Peyer's patch (tissue), 4 donors: ENCODE measurements at regions not wholly inside any gene's neighbourhood (a gene's known extent, or its start where the extent isn't known, plus 50 kb on each side); places are given as distances from the start of the nearest gene placed in this dataset.

Experiments
- DNase-seq, 3 donors: peaks; one replicate each; pipeline ENCODE4 v3.0.0-alpha.2; 2017 to 2019
- H3K27ac ChIP-seq, 4 donors: fragments of 200-600 bp; sonication (generic); one replicate each; pipeline ENCODE4 v1.5.1; 2016 to 2019
- H3K27me3 ChIP-seq, 2 donors: fragments of 200-600 bp; sonication (generic); one replicate each; pipeline ENCODE4 v1.5.1; 2019
- H3K36me3 ChIP-seq, 3 donors: fragments of 200-600 bp; sonication (generic); one replicate each; pipeline ENCODE4 v1.5.1; 2016 to 2019
- H3K4me1 ChIP-seq, 4 donors: fragments of 200-600 bp; sonication (generic); one replicate each; pipeline ENCODE4 v1.5.1; 2016 to 2019
- H3K4me3 ChIP-seq, 4 donors: fragments of 200-600 bp; sonication (generic); 1 replicate in 3 of 4; 2 replicates in 1 of 4; pipeline ENCODE4 v1.5.1; 2016 to 2019; ENCODE audit warnings: mild to moderate bottlenecking in 1 of 4
- H3K9me3 ChIP-seq, 4 donors: fragments of 200-600 bp; sonication (generic); one replicate each; pipeline ENCODE4 v1.5.1; 2016 to 2019; ENCODE audit warnings: mild to moderate bottlenecking in 1 of 4
- CTCF ChIP-seq, 6 experiments: fragments of 450-650 bp in 4 of 6; fragments of 200-600 bp in 2 of 6; sonication (generic) in 1 of 6; IDR thresholded peaks; one replicate each; pipeline ENCODE4 v1.5.1; 2017 to 2019; ENCODE audit warnings: antibody characterized with exemption in 6 of 6, mild to moderate bottlenecking in 3 of 6, moderate library complexity in 1 of 6
- POLR2A ChIP-seq, 2 donors: fragments of 450-650 bp; IDR thresholded peaks; one replicate each; pipeline ENCODE4 v1.5.1; 2017; ENCODE audit warnings: antibody characterized with exemption in 2 of 2, mild to moderate bottlenecking in 2 of 2, moderate library complexity in 2 of 2

- Histone ChIP-seq H3K27me3 (no peaks in the 10 kb centered on the region), H3K27ac (no peak overlapping the region), H3K4me3 (no peak overlapping the region), H3K9me3 (no peaks in the 10 kb centered on the region), H3K36me3 (no peaks in the 10 kb centered on the region), H3K4me1 (no peaks in the 10 kb centered on the region)
- DNase-seq, result no peak
- TF ChIP-seq CTCF (IDR thresholded peaks at IDR 0.05), result no peak
- no peak for TF ChIP-seq POLR2A (IDR thresholded peaks at IDR 0.05)
These were observed 742.7 kb upstream of the FOXG1 start for GRCh38 chr14:28023853-28024252.

GRCh38 chr14:28052251-28052650, 714.3 kb upstream of the FOXG1 start:
- no peaks in the 10 kb centered on the region for H3K9me3 ChIP-seq
- TF ChIP-seq CTCF (IDR thresholded peaks at IDR 0.05) (no peak), POLR2A (IDR thresholded peaks at IDR 0.05) (no peak)
- no peak for DNase-seq

GRCh38 chr14:28055008-28055407, 711.6 kb upstream of the FOXG1 start:
- TF ChIP-seq CTCF (IDR thresholded peaks at IDR 0.05) (no peak), POLR2A (IDR thresholded peaks at IDR 0.05) (no peak)
- no peaks in the 10 kb centered on the region for H3K4me1 ChIP-seq
- no peaks in the 10 kb centered on the region for H3K27me3 ChIP-seq
- no peaks in the 10 kb centered on the region for H3K36me3 ChIP-seq
- no peak overlapping the region for H3K27ac ChIP-seq
- no peak overlapping the region for H3K4me3 ChIP-seq
- no peaks in the 10 kb centered on the region for H3K9me3 ChIP-seq
- DNase-seq, result no peak

More at GRCh38 chr14:28052251-28052650, 714.3 kb upstream of the FOXG1 start:
- no peak overlapping the region for H3K27ac ChIP-seq
- H3K4me1 ChIP-seq, result no peaks in the 10 kb centered on the region
- no peaks in the 10 kb centered on the region for H3K36me3 ChIP-seq
- H3K4me3 ChIP-seq, result no peak overlapping the region
- no peaks in the 10 kb centered on the region for H3K27me3 ChIP-seq

GRCh38 chr14:28057359-28058296, 709.0 kb upstream of the FOXG1 start:
- Histone ChIP-seq H3K9me3 (no peaks in the 10 kb centered on the region), H3K4me3 (peak overlapping the region in 1 of 4 donors; percentile 24), H3K27me3 (no peaks in the 10 kb centered on the region), H3K36me3 (no peaks in the 10 kb centered on the region), H3K4me1 (no peaks in the 10 kb centered on the region), H3K27ac (no peak overlapping the region)
- no peak for DNase-seq
- TF ChIP-seq POLR2A (IDR thresholded peaks at IDR 0.05) (no peak), CTCF (IDR thresholded peaks at IDR 0.05) (no peak)

- DNase-seq, result no peak
- Histone ChIP-seq H3K36me3 (no peaks in the 10 kb centered on the region), H3K4me1 (no peaks in the 10 kb centered on the region), H3K27me3 (no peaks in the 10 kb centered on the region), H3K4me3 (no peak overlapping the region), H3K9me3 (no peaks in the 10 kb centered on the region), H3K27ac (no peak overlapping the region)
- TF ChIP-seq POLR2A (IDR thresholded peaks at IDR 0.05) (no peak), CTCF (IDR thresholded peaks at IDR 0.05) (no peak)
These were observed 707.3 kb upstream of the FOXG1 start for GRCh38 chr14:28059254-28059653.
